ENCODE measurements at regions not wholly inside any gene's neighbourhood (a gene's known extent, or its start where the extent isn't known, plus 50 kb on each side); places are given as distances from the start of the nearest gene placed in this dataset.
"Not testable (repeated sequence)": the region's sequence is repeated elsewhere in the genome, so short reads cannot be mapped to it uniquely, and the experiment has no call there.

GRCh38 chr11:23155503-23155902, 295.2 kb upstream of the CCDC179 start:
- DNase-seq = no peak

- no peak for DNase-seq
These were observed 303.7 kb upstream of the CCDC179 start for GRCh38 chr11:23164022-23164421.

DNA sequence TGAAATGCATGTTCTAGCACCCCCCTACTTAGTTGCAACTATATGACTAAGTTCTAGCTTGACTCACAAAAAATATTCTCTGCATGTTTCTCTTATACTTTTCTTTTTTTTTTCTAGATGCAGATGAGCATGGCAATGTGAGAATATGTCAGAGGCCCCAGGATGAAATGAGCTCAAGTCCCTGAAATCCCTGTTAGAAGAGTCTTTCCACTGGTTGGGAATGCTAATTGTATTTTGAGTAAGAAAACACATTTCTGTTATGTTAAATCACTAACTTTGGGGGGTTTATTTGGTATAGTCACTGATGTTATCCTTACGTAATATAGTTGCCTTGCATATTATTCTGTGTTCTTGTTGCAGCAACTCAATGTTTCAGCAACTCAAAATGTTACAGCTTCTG, 306.1 kb upstream of the CCDC179 start:
- DNase-seq = no peak

GRCh38 chr11:23179609-23180008, 319.3 kb upstream of the CCDC179 start:
- DNase-seq = no peak

GRCh38 chr11:23181022-23181807, 320.9 kb upstream of the CCDC179 start:
- no peak for DNase-seq

DNA sequence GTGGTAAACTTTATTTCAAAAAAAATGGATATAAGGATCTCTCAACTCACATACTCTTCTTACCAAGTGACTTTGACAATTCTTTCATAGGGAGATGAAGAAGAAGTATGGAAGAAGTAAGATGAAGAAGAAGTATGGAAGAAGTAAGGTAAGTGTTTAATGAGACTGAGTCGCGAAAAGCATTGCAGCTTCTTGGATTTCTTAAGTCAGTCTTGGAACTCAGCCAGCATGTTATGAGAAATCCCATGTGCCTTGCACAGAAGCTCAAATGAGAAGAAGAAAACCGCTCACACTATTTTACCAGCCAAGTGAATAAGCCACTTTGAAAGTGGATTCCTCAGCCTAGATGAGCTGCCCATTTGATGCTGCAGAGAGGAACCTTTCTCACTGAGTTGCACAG, 332.0 kb upstream of the CCDC179 start:
- DNase-seq = no peak

- DNase-seq = no peak
These were observed 341.8 kb upstream of the CCDC179 start for GRCh38 chr11:23201936-23202522.

DNA sequence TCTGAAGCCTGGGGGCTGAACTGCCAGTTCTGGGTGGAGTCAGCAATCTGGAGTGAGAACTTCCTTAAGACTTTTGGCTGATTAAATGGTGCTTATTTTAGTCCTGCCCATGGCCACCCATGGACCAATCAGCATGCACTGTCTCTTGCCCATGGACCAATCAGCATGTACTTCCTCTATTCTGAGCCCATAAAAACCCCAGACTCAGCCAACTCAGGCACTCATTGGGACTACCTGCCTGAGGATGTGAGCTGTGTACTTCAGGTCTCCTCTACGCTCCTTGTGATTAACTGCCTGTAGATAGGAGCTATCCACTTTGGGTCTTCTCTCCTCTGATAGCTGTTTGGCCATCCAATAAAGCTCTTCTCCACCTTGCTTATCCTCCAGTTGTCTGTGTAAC, 342.3 kb upstream of the CCDC179 start:
- DNase-seq = no peak

- DNase-seq = peak; percentile 61
These were observed 345.0 kb upstream of the CCDC179 start for GRCh38 chr11:23205156-23205871.

GRCh38 chr11:23206741-23207336, 346.6 kb upstream of the CCDC179 start:
- peak; percentile 51 for DNase-seq

DNA sequence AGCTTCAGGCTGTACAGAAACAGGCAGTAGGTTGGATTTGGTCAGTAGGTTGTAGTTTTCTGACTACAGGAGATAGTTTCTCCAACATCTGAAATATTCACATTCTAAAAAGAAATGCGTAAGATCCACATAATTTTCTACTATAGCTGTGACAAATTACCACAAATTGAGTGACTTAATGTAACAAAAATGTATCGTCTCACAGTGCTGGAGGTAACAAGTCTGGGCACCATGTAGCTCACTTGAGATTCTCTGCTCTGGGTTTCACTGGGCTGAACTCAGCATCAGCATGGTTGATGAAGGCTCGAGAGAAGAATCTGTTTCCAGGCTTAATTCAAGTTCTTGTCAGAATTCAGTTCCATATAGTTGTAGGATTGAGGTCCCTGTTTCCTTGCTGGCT, 350.9 kb upstream of the CCDC179 start:
- DNase-seq = no peak

DNA sequence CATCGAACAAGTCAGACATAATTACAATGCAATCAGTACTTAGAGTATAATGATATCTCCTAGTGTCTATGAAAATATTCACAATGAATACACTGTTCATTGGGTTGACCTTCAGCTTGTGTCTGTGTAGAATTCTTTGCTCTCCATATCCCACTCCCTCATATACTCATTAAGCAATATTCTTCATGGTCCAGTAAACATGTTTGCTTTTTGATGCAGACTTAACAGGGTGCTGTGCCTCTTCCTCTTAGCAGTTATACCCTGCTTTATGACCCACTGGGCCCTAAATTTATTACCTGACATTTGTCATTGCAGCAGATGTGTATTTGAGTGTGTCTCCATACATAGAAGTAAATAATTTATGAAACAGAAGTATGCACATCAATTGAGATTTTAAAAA, 352.5 kb upstream of the CCDC179 start:
- DNase-seq = no peak

DNA sequence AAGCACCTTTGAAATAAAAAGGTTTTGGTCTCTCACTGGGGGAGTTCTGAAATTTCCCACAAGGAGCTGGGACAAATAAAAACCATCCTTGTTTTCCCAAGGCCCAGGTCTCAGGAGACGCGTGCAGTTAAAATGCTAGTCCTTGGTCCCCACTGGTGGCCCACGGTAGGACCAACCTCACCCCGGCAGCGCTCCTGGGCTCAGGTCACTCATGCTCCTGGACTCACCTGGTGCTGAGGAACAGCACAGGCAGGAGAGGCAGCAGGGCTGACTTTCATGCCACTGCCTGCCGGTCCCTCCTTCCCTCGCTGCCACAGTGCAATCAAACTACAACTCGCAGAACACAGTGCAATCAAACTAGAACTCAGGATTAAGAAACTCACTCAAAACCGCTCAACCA, 356.8 kb upstream of the CCDC179 start:
- DNase-seq = no peak

DNA sequence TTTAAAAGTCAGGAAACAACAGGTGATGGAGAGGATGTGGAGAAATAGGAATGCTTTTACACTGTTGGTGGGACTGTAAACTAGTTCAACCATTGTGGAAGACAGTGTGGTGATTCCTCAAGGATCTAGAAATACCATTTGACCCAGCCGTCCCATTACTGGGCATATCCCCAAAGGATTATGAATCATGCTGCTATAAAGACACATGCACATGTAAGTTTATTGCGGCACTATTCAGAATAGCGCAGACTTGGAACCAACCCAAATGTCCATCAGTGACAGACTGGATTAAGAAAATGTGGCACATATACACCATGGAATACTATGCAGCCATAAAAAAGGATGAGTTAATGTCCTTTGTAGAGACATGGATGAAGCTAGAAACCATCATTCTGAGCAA, 359.8 kb upstream of the CCDC179 start:
- DNase-seq = not testable (repeated sequence)

DNA sequence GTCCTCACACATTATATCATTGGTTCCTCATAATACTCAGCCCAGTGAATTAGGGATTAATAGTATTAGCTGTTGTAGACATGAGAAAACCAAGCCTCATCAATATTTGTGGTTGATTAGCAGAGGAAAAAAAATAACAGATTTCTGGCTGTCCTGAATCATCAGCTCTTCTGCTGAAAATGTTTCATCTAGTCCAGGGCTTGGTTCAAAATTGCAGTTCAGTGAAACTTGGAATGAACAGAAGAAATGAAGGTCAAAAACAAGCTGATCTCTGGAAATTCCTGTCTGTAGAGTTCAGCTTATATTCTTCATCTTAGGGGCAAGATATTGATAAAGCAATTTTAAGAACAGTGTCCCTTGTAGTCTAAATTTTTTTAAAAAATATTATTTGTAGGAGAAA, 361.1 kb upstream of the CCDC179 start:
- DNase-seq = no peak

GRCh38 chr11:23226331-23227077, 366.2 kb upstream of the CCDC179 start:
- DNase-seq = no peak

DNA sequence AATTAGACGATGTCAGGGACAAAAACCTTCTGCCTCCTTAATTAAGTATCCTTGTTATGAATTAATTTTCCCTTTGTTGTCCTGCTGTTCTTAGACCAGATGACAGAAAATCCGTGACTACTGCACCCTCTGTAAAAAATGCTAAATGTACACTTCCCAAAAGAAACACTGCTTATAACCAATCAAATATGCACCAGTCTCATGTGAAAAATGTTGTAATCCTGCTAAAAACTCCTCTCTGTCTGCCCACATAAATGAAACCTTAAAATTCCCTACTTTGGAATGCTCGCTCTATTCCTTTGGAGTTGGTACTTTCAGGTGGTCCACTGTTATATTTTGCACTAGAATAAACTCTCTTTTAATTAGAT, 366.8 kb upstream of the CCDC179 start:
- DNase-seq = no peak

DNA sequence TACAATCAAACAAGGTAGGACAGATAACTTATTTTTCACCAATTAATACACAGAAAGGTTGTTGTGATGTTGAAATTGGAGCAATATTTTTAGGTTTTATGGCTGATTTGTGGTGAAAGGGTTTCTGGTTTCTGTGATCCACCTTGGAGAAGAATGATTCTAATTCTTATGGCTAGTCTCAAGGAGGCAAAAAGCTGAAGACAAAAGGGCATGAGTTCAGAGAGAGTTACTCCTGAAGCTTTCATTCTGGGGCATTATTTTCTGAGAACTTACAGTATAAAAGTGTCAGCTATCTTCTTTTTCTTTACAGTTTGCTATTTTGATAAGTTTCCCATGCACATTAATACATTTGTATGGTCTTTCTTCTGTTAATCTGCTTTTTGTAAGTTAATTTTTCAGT, 372.4 kb upstream of the CCDC179 start:
- DNase-seq = no peak

- DNase-seq = no peak
These were observed 372.8 kb upstream of the CCDC179 start for GRCh38 chr11:23233075-23233474.

GRCh38 chr11:23236826-23237555, 376.7 kb upstream of the CCDC179 start:
- DNase-seq = no peak

GRCh38 chr11:23252426-23252825, 392.2 kb upstream of the CCDC179 start:
- no peak for DNase-seq

GRCh38 chr11:23257088-23257487, 396.8 kb upstream of the CCDC179 start:
- DNase-seq = no peak

Data from NCI-H226 (cell line).